HT-29 (cell line): ENCODE measurements at regions not wholly inside any gene's neighbourhood (a gene's known extent, or its start where the extent isn't known, plus 50 kb on each side); places are given as distances from the start of the nearest gene placed in this dataset.

Experiments used
- DNase-seq: peaks from one replicate; pipeline ENCODE4 v3.0.0-alpha.2; 2015; ENCODE audit warnings: low spot score

GRCh38 chr13:24081387-24081786 is 79.1 kb upstream of the SPATA13 start:
- no peak for DNase-seq

GRCh38 chr13:24083141-24083540 is 77.4 kb upstream of the SPATA13 start:
- peak; percentile 67 for DNase-seq

- DNase-seq = no peak
Observed at GRCh38 chr13:24083722-24084421, 76.6 kb upstream of the SPATA13 start.

GRCh38 chr13:24085662-24086061 is 74.9 kb upstream of the SPATA13 start:
- DNase-seq = peak; percentile 92

- DNase-seq = no peak
Observed at GRCh38 chr13:24086642-24087041, 73.9 kb upstream of the SPATA13 start.

- peak; percentile 92 for DNase-seq
Observed at GRCh38 chr13:24087605-24088225, 72.8 kb upstream of the SPATA13 start.

- DNase-seq = no peak
Observed at GRCh38 chr13:24090049-24090448, 70.5 kb upstream of the SPATA13 start.

- no peak for DNase-seq
Observed at GRCh38 chr13:24091080-24091479, 69.4 kb upstream of the SPATA13 start.

GRCh38 chr13:24092108-24092507 is 68.4 kb upstream of the SPATA13 start:
- no peak for DNase-seq

- DNase-seq = no peak
Observed at GRCh38 chr13:24093047-24093446, 67.5 kb upstream of the SPATA13 start.

GRCh38 chr13:24096659-24097058 is 63.9 kb upstream of the SPATA13 start:
- no peak for DNase-seq

- no peak for DNase-seq
Observed at GRCh38 chr13:24097064-24097463, 63.5 kb upstream of the SPATA13 start.

GRCh38 chr13:24097667-24098066 is 62.9 kb upstream of the SPATA13 start:
- no peak for DNase-seq

- no peak for DNase-seq
Observed at GRCh38 chr13:24099490-24099889, 61.0 kb upstream of the SPATA13 start.

- DNase-seq = peak; percentile 22
Observed at GRCh38 chr13:24100188-24100587, 60.3 kb upstream of the SPATA13 start.

- DNase-seq = no peak
Observed at GRCh38 chr13:24103782-24104372, 56.6 kb upstream of the SPATA13 start.

GRCh38 chr13:24104723-24105122 is 55.8 kb upstream of the SPATA13 start:
- DNase-seq = no peak

- DNase-seq = no peak
Observed at GRCh38 chr13:24106429-24106828, 54.1 kb upstream of the SPATA13 start.

- peak; percentile 67 for DNase-seq
Observed at GRCh38 chr13:24107955-24108614, 52.4 kb upstream of the SPATA13 start.

- no peak for DNase-seq
Observed at GRCh38 chr13:24108615-24108965, 51.9 kb upstream of the SPATA13 start.

- DNase-seq = no peak
Observed at GRCh38 chr13:24110011-24110410, 50.5 kb upstream of the SPATA13 start.
